ENCODE measurements at regions not wholly inside any gene's neighbourhood (a gene's known extent, or its start where the extent isn't known, plus 50 kb on each side); places are given as distances from the start of the nearest gene placed in this dataset.

DNA sequence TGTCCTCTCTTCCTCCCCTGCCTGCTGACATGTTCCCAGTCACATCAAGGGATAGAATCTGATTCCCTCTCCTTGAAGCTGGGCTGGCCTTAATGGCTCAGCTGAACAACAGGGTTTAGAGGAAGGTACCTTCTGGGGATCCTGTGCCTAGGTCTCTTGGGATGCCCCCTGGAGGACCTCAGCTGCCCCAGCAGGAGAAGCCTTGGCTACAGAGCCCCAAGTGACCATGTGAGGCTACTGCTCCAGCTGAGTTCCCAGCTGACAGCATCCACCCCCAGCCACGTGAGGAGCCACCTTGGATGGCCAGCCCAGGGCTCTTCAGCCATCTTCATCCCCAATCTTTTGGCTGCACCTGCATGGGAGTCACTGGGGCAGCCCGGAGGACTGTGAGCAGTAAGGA is 1499.3 kb downstream of the TBC1D22A start:
- Histone ChIP-seq H3K4me3 (ENCODE audit: low read length) (no peak overlapping the region), H3K27me3 (ENCODE audit: control insufficient read depth, low read length) (no peaks in the 10 kb centered on the region; the same call in 1 of the 2 replicates), H3K4me2 (ENCODE audit: low read length) (no peak overlapping the region), H3K79me2 (ENCODE audit: control insufficient read depth, low read length) (no peaks in the 10 kb centered on the region), H3K27ac (ENCODE audit: low read depth, low read length) (no peak overlapping the region), H3K9me2 (replicated peaks; ENCODE audit: control insufficient read depth, low read length) (no peaks in the 10 kb centered on the region), H3K4me1 (ENCODE audit: control insufficient read depth, low read length) (no peaks in the 10 kb centered on the region), H3F3A (ENCODE audit: control insufficient read depth, insufficient read depth) (no peaks in the 10 kb centered on the region), H3K9me3 (ENCODE audit: control insufficient read depth, insufficient read depth, low read length) (no peaks in the 10 kb centered on the region), H3K36me3 (ENCODE audit: control insufficient read depth, low read length) (no peaks in the 10 kb centered on the region), H4K20me1 (ENCODE audit: control insufficient read depth, insufficient read depth, low read depth, low read length) (no peaks in the 10 kb centered on the region)
- no peak for TF ChIP-seq EZH2phosphoT487 (IDR thresholded peaks at IDR 0.05; ENCODE audit: borderline replicate concordance, low read length)
- TF ChIP-seq, protein P1, sequence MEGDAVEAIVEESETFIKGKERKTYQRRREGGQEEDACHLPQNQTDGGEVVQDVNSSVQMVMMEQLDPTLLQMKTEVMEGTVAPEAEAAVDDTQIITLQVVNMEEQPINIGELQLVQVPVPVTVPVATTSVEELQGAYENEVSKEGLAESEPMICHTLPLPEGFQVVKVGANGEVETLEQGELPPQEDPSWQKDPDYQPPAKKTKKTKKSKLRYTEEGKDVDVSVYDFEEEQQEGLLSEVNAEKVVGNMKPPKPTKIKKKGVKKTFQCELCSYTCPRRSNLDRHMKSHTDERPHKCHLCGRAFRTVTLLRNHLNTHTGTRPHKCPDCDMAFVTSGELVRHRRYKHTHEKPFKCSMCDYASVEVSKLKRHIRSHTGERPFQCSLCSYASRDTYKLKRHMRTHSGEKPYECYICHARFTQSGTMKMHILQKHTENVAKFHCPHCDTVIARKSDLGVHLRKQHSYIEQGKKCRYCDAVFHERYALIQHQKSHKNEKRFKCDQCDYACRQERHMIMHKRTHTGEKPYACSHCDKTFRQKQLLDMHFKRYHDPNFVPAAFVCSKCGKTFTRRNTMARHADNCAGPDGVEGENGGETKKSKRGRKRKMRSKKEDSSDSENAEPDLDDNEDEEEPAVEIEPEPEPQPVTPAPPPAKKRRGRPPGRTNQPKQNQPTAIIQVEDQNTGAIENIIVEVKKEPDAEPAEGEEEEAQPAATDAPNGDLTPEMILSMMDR (IDR thresholded peaks at IDR 0.05; ENCODE audit: low read depth, low read length, poor library complexity, severe bottlenecking), result no peak

DNA sequence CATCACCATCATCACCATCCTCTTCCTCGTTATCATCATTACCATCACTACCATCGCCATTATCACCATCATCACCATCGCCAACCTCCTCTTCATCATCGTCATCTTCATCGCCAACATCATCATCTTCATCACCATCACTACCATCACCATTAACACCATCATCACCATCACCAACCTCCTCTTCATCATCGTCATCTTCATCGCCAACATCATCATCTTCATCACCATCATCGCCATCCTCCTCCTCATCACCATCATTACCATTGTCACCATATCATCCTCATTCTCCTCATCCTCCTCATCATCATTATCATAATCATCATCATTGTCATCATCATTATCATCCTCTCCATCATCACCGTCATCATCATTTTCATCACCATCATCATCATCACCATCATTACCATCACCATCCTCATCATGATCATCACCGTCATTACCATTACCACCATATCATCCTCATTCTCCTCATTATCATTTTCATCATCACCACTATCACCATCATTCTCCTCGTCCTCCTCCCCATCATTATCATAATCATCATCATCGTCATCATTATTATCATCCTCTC is 1498.7 kb downstream of the TBC1D22A start:
- no peaks in the 10 kb centered on the region for H3K4me1 ChIP-seq (ENCODE audit: control insufficient read depth, low read length)
- H3K27ac ChIP-seq (ENCODE audit: low read depth, low read length), result no peak overlapping the region
- no peaks in the 10 kb centered on the region for H3K9me2 ChIP-seq (replicated peaks; ENCODE audit: control insufficient read depth, low read length)
- H3K4me2 ChIP-seq (ENCODE audit: low read length), result no peak overlapping the region
- no peaks in the 10 kb centered on the region; the same call in 1 of the 2 replicates for H3K27me3 ChIP-seq (ENCODE audit: control insufficient read depth, low read length)
- H3K79me2 ChIP-seq (ENCODE audit: control insufficient read depth, low read length), result no peaks in the 10 kb centered on the region
- no peak for TF ChIP-seq EZH2phosphoT487 (IDR thresholded peaks at IDR 0.05; ENCODE audit: borderline replicate concordance, low read length)
- TF ChIP-seq, protein P1 (IDR thresholded peaks at IDR 0.05; ENCODE audit: low read depth, low read length, poor library complexity, severe bottlenecking), result no peak
- no peak overlapping the region for H3K4me3 ChIP-seq (ENCODE audit: low read length)
- H3K9me3 ChIP-seq (ENCODE audit: control insufficient read depth, insufficient read depth, low read length), result no peaks in the 10 kb centered on the region
- no peaks in the 10 kb centered on the region for H4K20me1 ChIP-seq (ENCODE audit: control insufficient read depth, insufficient read depth, low read depth, low read length)
- H3K36me3 ChIP-seq (ENCODE audit: control insufficient read depth, low read length), result no peaks in the 10 kb centered on the region
- no peaks in the 10 kb centered on the region for H3F3A ChIP-seq (ENCODE audit: control insufficient read depth, insufficient read depth)

DNA sequence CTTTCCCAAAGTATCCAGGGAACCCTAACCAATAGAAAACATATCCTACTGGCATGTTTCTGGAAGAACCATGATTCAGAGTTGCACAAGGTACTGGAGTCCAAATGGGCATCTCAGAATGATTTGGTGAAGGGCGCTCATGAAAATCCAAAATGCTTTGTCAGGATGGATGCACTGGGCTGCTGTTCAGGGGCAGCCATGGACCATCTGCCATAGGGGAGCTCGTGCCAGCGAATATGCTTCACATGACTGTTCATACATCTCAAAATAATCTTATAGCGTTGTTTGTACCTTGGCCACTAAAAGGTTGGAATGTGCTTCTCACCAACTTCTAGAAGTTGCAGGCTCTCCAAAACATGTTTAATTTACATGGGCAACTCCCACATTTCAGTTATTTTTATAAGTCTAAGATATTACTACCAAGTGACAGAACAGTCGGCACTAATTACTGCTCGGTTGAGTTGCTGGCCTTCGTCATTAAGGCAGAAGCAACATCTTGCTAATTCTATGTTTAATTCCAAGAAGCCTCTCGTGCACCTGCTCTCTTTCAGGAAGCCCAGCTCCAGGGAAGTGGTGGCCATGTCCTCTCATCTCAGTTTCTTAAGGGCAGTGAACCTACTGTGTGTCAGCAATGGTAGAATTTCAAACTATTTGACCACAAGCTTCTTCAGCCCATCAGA is 1497.7 kb downstream of the TBC1D22A start:
- no peaks in the 10 kb centered on the region for H3K79me2 ChIP-seq (ENCODE audit: control insufficient read depth, low read length)
- H3K9me2 ChIP-seq (replicated peaks; ENCODE audit: control insufficient read depth, low read length), result no peaks in the 10 kb centered on the region
- no peaks in the 10 kb centered on the region for H3K36me3 ChIP-seq (ENCODE audit: control insufficient read depth, low read length)
- no peaks in the 10 kb centered on the region for H3F3A ChIP-seq (ENCODE audit: control insufficient read depth, insufficient read depth)
- TF ChIP-seq, protein P1 (IDR thresholded peaks at IDR 0.05; ENCODE audit: low read depth, low read length, poor library complexity, severe bottlenecking), result no peak
- TF ChIP-seq EZH2phosphoT487 (IDR thresholded peaks at IDR 0.05; ENCODE audit: borderline replicate concordance, low read length), result no peak
- H3K4me3 ChIP-seq (ENCODE audit: low read length), result no peak overlapping the region
- no peaks in the 10 kb centered on the region for H3K9me3 ChIP-seq (ENCODE audit: control insufficient read depth, insufficient read depth, low read length)
- H3K27me3 ChIP-seq (ENCODE audit: control insufficient read depth, low read length), result no peaks in the 10 kb centered on the region; the same call in 1 of the 2 replicates
- no peak overlapping the region for H3K27ac ChIP-seq (ENCODE audit: low read depth, low read length)
- no peak overlapping the region for H3K4me2 ChIP-seq (ENCODE audit: low read length)
- H4K20me1 ChIP-seq (ENCODE audit: control insufficient read depth, insufficient read depth, low read depth, low read length), result no peaks in the 10 kb centered on the region
- H3K4me1 ChIP-seq (ENCODE audit: control insufficient read depth, low read length), result no peaks in the 10 kb centered on the region
